Naive thymus-derived CD8-positive, alpha-beta T cell (primary cell): ENCODE measurements at regions not wholly inside any gene's neighbourhood (a gene's known extent, or its start where the extent isn't known, plus 50 kb on each side); places are given as distances from the start of the nearest gene placed in this dataset.

ENCODE experiments used
- ATAC-seq, 2 donors: fragments of 150-1000 bp; cut with Tn5 transposase in 1 of 2; sonication (Bioruptor Pico), chemical (Tn5 transposase) in 1 of 2; 1 replicate in 1 of 2; 2 replicates in 1 of 2; pipeline ENCODE4 v1.10.0; 2021; ENCODE audit warnings: mild to moderate bottlenecking in 2 of 2, moderate library complexity in 2 of 2
- POLR2A ChIA-PET: fragments of 350-600 bp; sonication (Branson Sonifier 250); formaldehyde crosslinking; loops from one replicate; lab custom pipeline; 2021; ENCODE audit warnings: antibody characterized with exemption; lab: Charles Lee
- DNase-seq, 10 donors: peaks; one replicate each; pipeline versions ENCODE4 v3.0.0 to v3.0.0-alpha.2; 2020 to 2022
- H3K27ac Mint-ChIP-seq, 10 donors: one replicate each; pipeline ENCODE4 v1.8.0; 2020 to 2022; ENCODE audit warnings: mild to moderate bottlenecking in 10 of 10, mixed read lengths in 10 of 10, moderate library complexity in 4 of 10, inconsistent platforms in 1 of 10
- H3K27me3 Mint-ChIP-seq, 5 donors: one replicate each; pipeline ENCODE4 v1.8.0; 2021 to 2022; ENCODE audit warnings: mixed read lengths in 5 of 5
- H3K36me3 Mint-ChIP-seq, 3 donors: one replicate each; pipeline ENCODE4 v1.8.0; 2020 to 2022; ENCODE audit warnings: mixed read lengths in 3 of 3, mild to moderate bottlenecking in 2 of 3, inconsistent platforms in 1 of 3
- H3K4me1 Mint-ChIP-seq, 4 donors: one replicate each; pipeline ENCODE4 v1.8.0; 2021 to 2022; ENCODE audit warnings: mixed read lengths in 4 of 4
- H3K4me3 Mint-ChIP-seq, 10 donors: one replicate each; pipeline ENCODE4 v1.8.0; 2020 to 2022; ENCODE audit warnings: mild to moderate bottlenecking in 10 of 10, mixed read lengths in 10 of 10, moderate library complexity in 6 of 10, inconsistent platforms in 1 of 10
- H3K9me3 Mint-ChIP-seq, 9 donors: one replicate each; pipeline ENCODE4 v1.8.0; 2020 to 2022; ENCODE audit warnings: mixed read lengths in 9 of 9, mild to moderate bottlenecking in 3 of 9, inconsistent platforms in 1 of 9, moderate library complexity in 1 of 9

DNA sequence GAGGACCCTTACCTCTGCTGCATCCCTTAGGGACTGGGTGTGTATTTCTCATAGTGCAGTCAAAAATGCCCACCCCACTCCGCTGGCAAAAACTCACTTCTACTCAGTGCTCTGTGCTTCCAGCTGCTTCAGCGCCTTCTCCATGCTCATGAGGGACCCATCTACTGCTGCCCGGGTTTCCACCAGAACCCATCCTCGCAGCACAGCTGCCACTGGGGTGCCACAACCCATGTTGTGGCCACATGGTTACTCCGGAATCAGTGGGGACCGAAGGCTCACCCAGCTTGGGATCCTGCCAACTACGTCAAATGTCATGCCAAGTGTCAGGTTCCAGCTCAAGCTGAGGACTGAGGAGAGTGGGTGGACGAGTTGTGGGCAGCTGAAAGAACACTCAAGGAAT lies 774.2 kb upstream of the EYS start:
- H3K36me3 Mint-ChIP-seq = no peaks in the 10 kb centered on the region
- peaks cover 0 to 14% (median 6%) of the 10 kb centered on the region in 9 donors for H3K9me3 Mint-ChIP-seq
- H3K27ac Mint-ChIP-seq = no peak overlapping the region
- ATAC-seq (no peak), DNase-seq (no peak)
- no peaks in the 10 kb centered on the region for H3K4me1 Mint-ChIP-seq
- no peaks in the 10 kb centered on the region for H3K27me3 Mint-ChIP-seq
- POLR2A ChIA-PET = no interaction called here
- no peak overlapping the region for H3K4me3 Mint-ChIP-seq

- H3K4me1 Mint-ChIP-seq = no peaks in the 10 kb centered on the region
- no peaks in the 10 kb centered on the region for H3K27me3 Mint-ChIP-seq
- H3K27ac Mint-ChIP-seq = no peak overlapping the region
- H3K36me3 Mint-ChIP-seq = no peaks in the 10 kb centered on the region
- no peak for DNase-seq
- ATAC-seq = no peak
- POLR2A ChIA-PET = no interaction called here
- H3K9me3 Mint-ChIP-seq = peaks cover 0 to 15% (median 6%) of the 10 kb centered on the region in 9 donors
- no peak overlapping the region for H3K4me3 Mint-ChIP-seq
These were observed 771.7 kb upstream of the EYS start for GRCh38 chr6:66478705-66479104.

- Mint-ChIP-seq H3K27me3 (no peaks in the 10 kb centered on the region), H3K36me3 (no peaks in the 10 kb centered on the region), H3K4me1 (no peaks in the 10 kb centered on the region), H3K27ac (no peak overlapping the region), H3K4me3 (no peak overlapping the region), H3K9me3 (peaks cover 0 to 19% (median 4%) of the 10 kb centered on the region in 9 donors)
- DNase-seq (no peak), ATAC-seq (no peak)
- POLR2A ChIA-PET = no interaction called here
These were observed 728.3 kb upstream of the EYS start for GRCh38 chr6:66435321-66435720.

GRCh38 chr6:66429210-66429609 lies 722.2 kb upstream of the EYS start:
- Mint-ChIP-seq H3K36me3 (no peaks in the 10 kb centered on the region), H3K4me1 (no peaks in the 10 kb centered on the region), H3K27me3 (no peaks in the 10 kb centered on the region), H3K4me3 (no peak overlapping the region), H3K27ac (no peak overlapping the region), H3K9me3 (peaks cover 0 to 30% (median 7%) of the 10 kb centered on the region in 9 donors)
- POLR2A ChIA-PET = no interaction called here
- no peak for DNase-seq
- no peak for ATAC-seq

GRCh38 chr6:66423047-66423446 lies 716.0 kb upstream of the EYS start:
- POLR2A ChIA-PET = no interaction called here

GRCh38 chr6:66421570-66421969 lies 714.5 kb upstream of the EYS start:
- H3K27ac Mint-ChIP-seq = no peak overlapping the region
- ATAC-seq (no peak), DNase-seq (no peak)
- peaks cover 0 to 25% (median 7%) of the 10 kb centered on the region in 9 donors for H3K9me3 Mint-ChIP-seq
- no peaks in the 10 kb centered on the region for H3K4me1 Mint-ChIP-seq
- no peak overlapping the region for H3K4me3 Mint-ChIP-seq
- no peaks in the 10 kb centered on the region for H3K36me3 Mint-ChIP-seq
- H3K27me3 Mint-ChIP-seq = no peaks in the 10 kb centered on the region
- POLR2A ChIA-PET = no interaction called here

More at GRCh38 chr6:66423047-66423446, 716.0 kb upstream of the EYS start:
- no peaks in the 10 kb centered on the region for H3K27me3 Mint-ChIP-seq
- ATAC-seq (no peak), DNase-seq (no peak)
- no peak overlapping the region for H3K27ac Mint-ChIP-seq
- no peak overlapping the region for H3K4me3 Mint-ChIP-seq
- peaks cover 0 to 34% (median 7%) of the 10 kb centered on the region in 9 donors for H3K9me3 Mint-ChIP-seq
- H3K36me3 Mint-ChIP-seq = no peaks in the 10 kb centered on the region
- H3K4me1 Mint-ChIP-seq = no peaks in the 10 kb centered on the region

DNA sequence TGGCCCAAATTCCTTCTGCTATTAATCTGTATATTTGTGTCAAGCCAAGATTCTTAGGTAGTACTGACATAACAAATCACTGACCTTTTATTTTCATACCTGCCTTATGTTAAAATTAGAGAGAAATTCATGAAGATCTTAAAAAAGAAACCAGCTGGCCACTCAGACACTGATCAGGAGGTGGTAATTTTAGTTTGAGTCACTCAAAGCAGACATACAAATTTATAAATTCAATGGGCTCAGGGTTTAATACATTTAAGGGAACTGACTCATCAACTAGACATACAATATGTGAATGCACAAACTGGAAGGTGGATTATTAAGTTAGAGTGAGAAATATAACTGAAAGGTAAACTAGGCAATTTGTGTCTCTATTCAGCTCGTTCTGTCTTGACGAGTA lies 711.9 kb upstream of the EYS start:
- no peak for DNase-seq

GRCh38 chr6:66403966-66404365 lies 696.9 kb upstream of the EYS start:
- no peaks in the 10 kb centered on the region for H3K27me3 Mint-ChIP-seq
- DNase-seq (no peak), ATAC-seq (no peak)
- POLR2A ChIA-PET = no interaction called here
- no peaks in the 10 kb centered on the region for H3K36me3 Mint-ChIP-seq
- H3K27ac Mint-ChIP-seq = no peak overlapping the region
- H3K4me3 Mint-ChIP-seq = no peak overlapping the region
- peaks cover 0 to 14% (median 0%) of the 10 kb centered on the region in 9 donors for H3K9me3 Mint-ChIP-seq
- no peaks in the 10 kb centered on the region for H3K4me1 Mint-ChIP-seq

More for the DNA sequence above, 711.9 kb upstream of the EYS start:
- Mint-ChIP-seq H3K27ac (no peak overlapping the region), H3K4me3 (no peak overlapping the region), H3K36me3 (no peaks in the 10 kb centered on the region), H3K27me3 (no peaks in the 10 kb centered on the region), H3K4me1 (no peaks in the 10 kb centered on the region), H3K9me3 (peaks cover 0 to 17% (median 3%) of the 10 kb centered on the region in 9 donors)
- POLR2A ChIA-PET = no interaction called here
- ATAC-seq = no peak

DNA sequence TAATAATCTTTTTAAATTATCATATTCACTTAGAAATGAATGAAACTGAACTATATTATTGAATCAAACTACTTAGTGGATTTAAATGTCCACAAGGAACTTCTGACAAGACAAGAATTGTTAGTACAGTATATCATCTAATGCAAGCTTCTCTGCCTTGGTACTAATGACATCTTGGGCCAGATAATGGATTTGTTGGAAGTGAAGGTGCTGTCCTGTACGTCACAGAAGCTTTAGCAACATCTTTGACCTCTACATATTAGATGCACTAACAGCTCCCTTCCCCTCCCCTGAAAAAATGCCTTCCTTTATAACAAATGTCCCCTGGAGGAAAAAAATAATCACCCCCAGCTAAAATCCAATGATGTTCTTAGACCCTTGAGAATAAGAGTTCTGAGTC lies 695.8 kb upstream of the EYS start:
- DNase-seq (no peak), ATAC-seq (no peak)
- no peaks in the 10 kb centered on the region for H3K27me3 Mint-ChIP-seq
- H3K9me3 Mint-ChIP-seq = peaks cover 0 to 14% (median 0%) of the 10 kb centered on the region in 9 donors
- H3K36me3 Mint-ChIP-seq = no peaks in the 10 kb centered on the region
- POLR2A ChIA-PET = no interaction called here
- no peak overlapping the region for H3K27ac Mint-ChIP-seq
- H3K4me1 Mint-ChIP-seq = no peaks in the 10 kb centered on the region
- H3K4me3 Mint-ChIP-seq = no peak overlapping the region

DNA sequence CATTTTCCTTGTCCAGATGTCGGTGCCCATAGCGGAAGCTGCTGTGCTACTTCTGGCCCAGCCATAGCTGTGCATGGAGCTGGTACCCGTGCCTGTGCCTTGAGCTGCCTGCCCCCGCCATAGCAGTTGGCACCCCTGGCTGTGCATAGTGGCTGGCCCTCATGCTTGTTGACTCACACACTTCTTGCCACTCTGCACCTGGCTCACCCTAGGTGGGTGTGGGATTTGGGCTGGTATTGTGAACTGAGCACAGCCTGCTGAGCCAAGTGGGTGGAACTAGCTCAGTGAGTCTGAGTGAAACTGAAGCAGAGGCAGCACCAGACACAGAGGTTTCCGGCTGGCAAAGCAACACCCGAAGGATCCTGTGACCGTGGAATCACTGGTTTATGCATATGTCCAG lies 689.5 kb upstream of the EYS start:
- Mint-ChIP-seq H3K27me3 (no peaks in the 10 kb centered on the region), H3K9me3 (peaks cover 0 to 14% (median 0%) of the 10 kb centered on the region in 9 donors), H3K36me3 (no peaks in the 10 kb centered on the region), H3K4me1 (no peaks in the 10 kb centered on the region), H3K4me3 (no peak overlapping the region), H3K27ac (no peak overlapping the region)
- POLR2A ChIA-PET = no interaction called here
- DNase-seq (no peak), ATAC-seq (no peak)

DNA sequence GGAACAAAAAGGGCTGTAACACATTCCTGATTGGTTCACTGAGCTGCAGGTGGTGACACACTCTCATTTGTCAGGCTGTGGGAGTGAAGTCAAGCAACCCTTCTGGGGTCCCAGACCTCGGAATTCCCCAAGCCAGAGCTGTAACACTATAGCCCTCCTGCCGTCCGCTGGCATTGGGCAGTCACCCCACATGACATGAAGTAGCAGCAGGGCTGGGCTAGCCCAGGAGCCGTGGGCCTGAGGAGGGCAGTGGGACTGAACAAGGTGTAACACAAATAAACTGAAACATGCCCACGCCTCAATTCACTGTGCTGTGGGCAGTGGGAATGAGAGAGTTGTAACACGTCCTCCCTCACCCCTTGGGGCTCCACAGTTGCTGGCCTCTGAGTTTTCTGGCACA lies 689.1 kb upstream of the EYS start:
- Mint-ChIP-seq H3K27ac (no peak overlapping the region), H3K4me3 (no peak overlapping the region), H3K4me1 (no peaks in the 10 kb centered on the region), H3K27me3 (no peaks in the 10 kb centered on the region), H3K36me3 (no peaks in the 10 kb centered on the region), H3K9me3 (peaks cover 0 to 14% (median 0%) of the 10 kb centered on the region in 9 donors)
- POLR2A ChIA-PET = no interaction called here
- no peak for DNase-seq
- ATAC-seq = no peak

GRCh38 chr6:66390393-66390792 lies 683.4 kb upstream of the EYS start:
- Mint-ChIP-seq H3K9me3 (peaks cover 0 to 10% (median 0%) of the 10 kb centered on the region in 9 donors), H3K4me3 (no peak overlapping the region), H3K27me3 (no peaks in the 10 kb centered on the region), H3K27ac (no peak overlapping the region), H3K4me1 (no peaks in the 10 kb centered on the region), H3K36me3 (no peaks in the 10 kb centered on the region)
- POLR2A ChIA-PET = no interaction called here
- ATAC-seq (no peak), DNase-seq (no peak)

DNA sequence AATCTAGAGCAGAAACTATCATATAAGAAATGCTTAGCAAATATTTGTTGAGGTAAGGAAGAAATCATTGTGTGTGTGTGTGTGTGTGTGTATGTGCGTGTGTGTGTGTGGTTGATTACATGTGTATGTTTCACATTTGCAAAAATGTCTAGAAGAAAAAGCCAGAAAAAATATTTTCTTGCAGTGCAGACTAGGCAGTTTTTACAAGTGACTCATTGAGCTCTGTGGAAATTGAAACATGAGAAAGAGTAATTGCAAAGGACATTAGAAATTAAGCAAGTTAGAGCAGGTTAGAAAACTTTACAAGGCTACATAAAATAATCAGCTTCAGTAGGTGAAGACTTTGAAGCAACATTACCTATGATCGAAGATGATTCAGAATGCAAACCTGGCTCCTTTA lies 669.0 kb upstream of the EYS start:
- ATAC-seq (no peak), DNase-seq (no peak)
- Mint-ChIP-seq H3K4me3 (no peak overlapping the region), H3K4me1 (no peaks in the 10 kb centered on the region), H3K36me3 (no peaks in the 10 kb centered on the region), H3K27me3 (no peaks in the 10 kb centered on the region), H3K9me3 (peaks cover 0 to 42% (median 12%) of the 10 kb centered on the region in 9 donors), H3K27ac (no peak overlapping the region)
- POLR2A ChIA-PET = no interaction called here

DNA sequence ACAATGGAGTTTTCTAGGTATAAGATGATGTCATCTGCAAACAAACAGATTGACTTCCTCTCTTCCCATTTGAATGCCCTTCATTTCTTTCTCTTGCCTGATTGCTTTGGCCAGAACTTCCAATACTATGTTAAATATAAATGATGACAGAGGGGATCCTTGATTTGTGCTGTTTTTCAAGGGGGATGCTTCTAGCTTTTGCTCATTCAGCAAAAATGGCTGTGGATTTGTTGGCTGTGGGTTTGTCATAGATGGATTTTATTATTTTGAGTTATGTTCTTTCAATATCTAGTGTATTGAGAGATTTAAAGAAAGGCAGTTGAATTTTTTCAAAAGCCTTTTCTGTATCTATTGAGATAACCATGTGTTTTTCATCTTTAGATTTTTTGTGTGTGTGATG lies 662.4 kb upstream of the EYS start:
- POLR2A ChIA-PET = no interaction called here

More for the DNA sequence above, 662.4 kb upstream of the EYS start:
- H3K9me3 Mint-ChIP-seq = peaks cover 5 to 37% (median 13%) of the 10 kb centered on the region in 9 donors
- ATAC-seq (no peak), DNase-seq (no peak)
- H3K4me1 Mint-ChIP-seq = no peaks in the 10 kb centered on the region
- no peak overlapping the region for H3K4me3 Mint-ChIP-seq
- no peaks in the 10 kb centered on the region for H3K27me3 Mint-ChIP-seq
- H3K27ac Mint-ChIP-seq = no peak overlapping the region
- H3K36me3 Mint-ChIP-seq = peaks cover 0 to 4% (median 0%) of the 10 kb centered on the region in 3 donors
